H1 (cell line): ENCODE measurements at regions not wholly inside any gene's neighbourhood (a gene's known extent, or its start where the extent isn't known, plus 50 kb on each side); places are given as distances from the start of the nearest gene placed in this dataset.

Experiments used
- CTCF ChIA-PET: fragments of 300-600 bp; sonication (Branson Sonifier 250); formaldehyde crosslinking; loops from one replicate; lab custom pipeline; 2021; ENCODE audit not compliant: partially characterized antibody; lab: Charles Lee
- POLR2A ChIA-PET: fragments of 300-600 bp; sonication (Branson Sonifier 250); formaldehyde crosslinking; loops from one replicate; lab custom pipeline; 2021; ENCODE audit warnings: inconsistent platforms; ENCODE audit not compliant: partially characterized antibody; lab: Charles Lee
- DNase-seq, 2 experiments: peaks; one replicate each; pipeline versions ENCODE4 v3.0.0 to v3.0.0-alpha.2; 2010 to 2022; ENCODE audit warnings: low spot score in 2 of 2, low read depth in 1 of 2, mixed read lengths in 1 of 2
- FAIRE-seq: peaks from 2 replicates; lab custom pipeline; 2011; peaks lifted over from hg19 to GRCh38; lab: Jason Lieb, UNC
- H2AFZ ChIP-seq: 2 replicates; pipeline ENCODE4 v1.8.1; 2012; ENCODE audit warnings: low read length, inconsistent platforms
- H2AK5ac ChIP-seq: 2 replicates; pipeline ENCODE4 v1.6.1; 2013; ENCODE audit warnings: low read depth, low read length
- H2BK120ac ChIP-seq: replicated peaks from 2 replicates; pipeline ENCODE3; 2013; ENCODE audit warnings: low read depth, low read length, inconsistent platforms
- H2BK12ac ChIP-seq: 2 replicates; pipeline ENCODE4 v1.6.1; 2013; ENCODE audit warnings: low read depth, low read length
- H2BK15ac ChIP-seq: 2 replicates; pipeline ENCODE4 v1.6.1; 2013; ENCODE audit warnings: low read length
- H2BK20ac ChIP-seq: 2 replicates; pipeline ENCODE4 v1.6.1; 2013; ENCODE audit warnings: low read length
- H2BK5ac ChIP-seq: 2 replicates; pipeline ENCODE4 v1.6.1; 2013; ENCODE audit warnings: low read depth, low read length
- H3K14ac ChIP-seq: 2 replicates; pipeline ENCODE4 v1.6.1; 2013; ENCODE audit warnings: inconsistent platforms; ENCODE audit not compliant: insufficient read length
- H3K18ac ChIP-seq: 2 replicates; pipeline ENCODE4 v1.6.1; 2013; ENCODE audit warnings: low read length; ENCODE audit errors: extremely low read depth
- H3K23ac ChIP-seq: 2 replicates; pipeline ENCODE4 v1.6.1; 2013; ENCODE audit warnings: inconsistent platforms; ENCODE audit not compliant: insufficient read length
- H3K23me2 ChIP-seq: 2 replicates; pipeline ENCODE4 v1.6.1; 2013; ENCODE audit warnings: low read depth, low read length
- H3K27ac ChIP-seq: 2 replicates; pipeline ENCODE4 v1.6.1; 2011; ENCODE audit warnings: low read depth, low read length, inconsistent platforms
- H3K27me3 ChIP-seq, 4 experiments: replicated peaks in 1 of 4; 1 replicate in 1 of 4; 2 replicates in 3 of 4; pipeline versions ENCODE4 v1.6.1 to v1.8.1; 2011 to 2013; ENCODE audit warnings: low read length in 3 of 4, mild to moderate bottlenecking in 3 of 4, inconsistent platforms in 2 of 4, mixed read lengths in 2 of 4, moderate library complexity in 1 of 4; ENCODE audit not compliant: control insufficient read depth in 3 of 4, insufficient read depth in 3 of 4; ENCODE audit errors: extremely low read depth in 1 of 4
- H3K36me3 ChIP-seq, 4 experiments: 2 replicates each; pipeline versions ENCODE4 v1.6.1 to v1.8.1; 2011 to 2013; ENCODE audit warnings: mild to moderate bottlenecking in 4 of 4, low read length in 3 of 4, moderate library complexity in 2 of 4, control low read depth in 1 of 4, inconsistent platforms in 1 of 4; ENCODE audit not compliant: insufficient read depth in 4 of 4, control insufficient read depth in 2 of 4
- H3K4ac ChIP-seq: replicated peaks from 2 replicates; pipeline ENCODE3; 2013; ENCODE audit warnings: low read length, low read depth, mixed read lengths, inconsistent platforms; ENCODE audit not compliant: insufficient read length
- H3K4me1 ChIP-seq, 4 experiments: replicated peaks in 1 of 4; 1 replicate in 1 of 4; 2 replicates in 3 of 4; pipeline versions ENCODE4 v1.6.1 to v1.8.1; 2011 to 2013; ENCODE audit warnings: low read length in 3 of 4, inconsistent platforms in 2 of 4, mixed read lengths in 1 of 4; ENCODE audit not compliant: insufficient read depth in 4 of 4, control insufficient read depth in 3 of 4
- H3K4me2 ChIP-seq, 2 experiments: 2 replicates each; pipeline versions ENCODE4 v1.6.1 to v1.8.1; 2011 to 2013; ENCODE audit warnings: low read depth in 2 of 2, low read length in 2 of 2, control low read depth in 1 of 2, inconsistent platforms in 1 of 2, mild to moderate bottlenecking in 1 of 2; ENCODE audit not compliant: insufficient read depth in 1 of 2
- H3K4me3 ChIP-seq, 4 experiments: fragments of 200-600, 300-600 bp in 1 of 4; sonication (generic), shearing (Covaris generic), sonication (Bioruptor Twin) in 1 of 4; 2 replicates each; pipeline versions ENCODE4 v1.5.1 to v1.8.1; 2011 to 2016; ENCODE audit warnings: low read length in 4 of 4, low read depth in 3 of 4, control low read depth in 2 of 4, inconsistent platforms in 2 of 4, mild to moderate bottlenecking in 2 of 4, mixed read lengths in 1 of 4, moderate library complexity in 1 of 4; ENCODE audit not compliant: insufficient read depth in 2 of 4; ENCODE audit errors: extremely low read depth in 1 of 4
- H3K56ac ChIP-seq: replicated peaks from 2 replicates; pipeline ENCODE3; 2013; ENCODE audit warnings: low read depth, mild to moderate bottlenecking, mixed read lengths, low read length, inconsistent platforms; ENCODE audit not compliant: insufficient read length
- H3K79me1 ChIP-seq: 2 replicates; pipeline ENCODE4 v1.6.1; 2013; ENCODE audit warnings: low read depth, low read length, control low read depth
- H3K79me2 ChIP-seq, 2 experiments: 2 replicates each; pipeline versions ENCODE4 v1.6.1 to v1.8.1; 2012 to 2013; ENCODE audit warnings: low read length in 2 of 2, mild to moderate bottlenecking in 2 of 2, inconsistent platforms in 1 of 2; ENCODE audit not compliant: insufficient read depth in 2 of 2, control insufficient read depth in 1 of 2
- H3K9ac ChIP-seq, 4 experiments: replicated peaks in 1 of 4; 1 replicate in 1 of 4; 2 replicates in 3 of 4; pipeline versions ENCODE4 v1.6.1 to v1.8.1; 2011 to 2013; ENCODE audit warnings: low read depth in 3 of 4, low read length in 3 of 4, control low read depth in 2 of 4, mild to moderate bottlenecking in 2 of 4, moderate library complexity in 2 of 4, inconsistent platforms in 1 of 4; ENCODE audit errors: extremely low read depth in 1 of 4
- H3K9me3 ChIP-seq, 2 experiments: 2 replicates each; pipeline versions ENCODE4 v1.6.1 to v1.8.1; 2012 to 2013; ENCODE audit warnings: mild to moderate bottlenecking in 2 of 2, moderate library complexity in 2 of 2, control low read depth in 1 of 2, inconsistent platforms in 1 of 2, low read depth in 1 of 2, low read length in 1 of 2, mixed read lengths in 1 of 2; ENCODE audit not compliant: insufficient read depth in 2 of 2
- H4K20me1 ChIP-seq, 2 experiments: replicated peaks in 1 of 2; 2 replicates each; pipeline versions ENCODE3 to v1.8.1; 2011 to 2013; ENCODE audit warnings: inconsistent platforms in 2 of 2, low read length in 2 of 2, mild to moderate bottlenecking in 1 of 2; ENCODE audit not compliant: insufficient read depth in 2 of 2, control insufficient read depth in 1 of 2
- H4K5ac ChIP-seq: 2 replicates; pipeline ENCODE4 v1.6.1; 2013; ENCODE audit warnings: low read length, low read depth, mixed read lengths, inconsistent platforms; ENCODE audit not compliant: insufficient read length
- H4K8ac ChIP-seq: 2 replicates; pipeline ENCODE4 v1.8.0; 2013; ENCODE audit warnings: mild to moderate bottlenecking, moderate library complexity, low read length, inconsistent platforms; ENCODE audit not compliant: insufficient read depth; ENCODE audit errors: extremely low read depth
- H4K91ac ChIP-seq: replicated peaks from 2 replicates; pipeline ENCODE3; 2013; ENCODE audit warnings: low read length, mixed read lengths, inconsistent platforms; ENCODE audit not compliant: insufficient read length
- CTCF ChIP-seq, 3 experiments: IDR thresholded peaks; 1 replicate in 2 of 3; 2 replicates in 1 of 3; pipeline versions ENCODE4 v1.5.1 to v1.6.1; 2011; ENCODE audit warnings: low read length in 3 of 3, mild to moderate bottlenecking in 3 of 3, inconsistent platforms in 2 of 3, low read depth in 1 of 3, moderate library complexity in 1 of 3; ENCODE audit not compliant: insufficient read depth in 1 of 3; ENCODE audit errors: control extremely low read depth in 1 of 3
- RAD21 ChIP-seq, 2 experiments: IDR thresholded peaks in 1 of 2; conservative IDR thresholded peaks in 1 of 2; 2 replicates each; pipeline ENCODE4 v1.6.1; 2011; ENCODE audit warnings: low read depth in 2 of 2, low read length in 2 of 2, improper control_type of control experiment in 1 of 2, inconsistent platforms in 1 of 2, mild to moderate bottlenecking in 1 of 2, moderate library complexity in 1 of 2
- TAF7 ChIP-seq: optimal IDR thresholded peaks from 2 replicates; pipeline ENCODE3; 2011; ENCODE audit warnings: low read depth, mild to moderate bottlenecking, inconsistent platforms, low read length, moderate library complexity, borderline replicate concordance
- WGBS, 2 experiments: shearing (Covaris generic) in 1 of 2; methylation state at CpG; one replicate each; pipeline versions ENCODE4 v1.1.6 to v1.1.7; 2013 to 2015; ENCODE audit warnings: low lambda C conversion rate in 2 of 2, mixed read lengths in 2 of 2, inconsistent platforms in 1 of 2, low coverage in 1 of 2, missing lambda C conversion rate in 1 of 2; ENCODE audit not compliant: insufficient replicate concordance in 2 of 2, insufficient coverage in 1 of 2, insufficient read length in 1 of 2; ENCODE audit errors: extremely low coverage in 1 of 2, missing lambda C conversion rate in 1 of 2; 5-methylcytosine and 5-hydroxymethylcytosine counted together

- H3K23me2 ChIP-seq: no peaks in the 10 kb centered on the region
- H3K27ac ChIP-seq: no peak overlapping the region
- no peak overlapping the region for H4K5ac ChIP-seq
- no peak overlapping the region for H2BK5ac ChIP-seq
- ChIA-PET POLR2A (no interaction called here), CTCF (interaction anchor here (0.8 kb wide), 1 partner anchor 103 kb away, joined by 3 read pairs; no protein-coding TSS in a partner anchor)
- H4K8ac ChIP-seq: no peak overlapping the region
- WGBS, 2 experiments: 88% methylated on average over 2 of the region's 2 CpGs; no CpG with 5 or more reads in 1 of the 2 experiments
- no peak overlapping the region for H3K56ac ChIP-seq
- no peaks in the 10 kb centered on the region for H3K79me1 ChIP-seq
- H3K4me3 ChIP-seq: no peak overlapping the region
- H3K23ac ChIP-seq: no peak overlapping the region
- no peaks in the 10 kb centered on the region for H3K36me3 ChIP-seq
- no peak overlapping the region for H2AFZ ChIP-seq
- H3K4me1 ChIP-seq: no peaks in the 10 kb centered on the region
- H3K18ac ChIP-seq: no peak overlapping the region
- H3K9me3 ChIP-seq: no peaks in the 10 kb centered on the region
- H3K4ac ChIP-seq: no peak overlapping the region
- no peak for FAIRE-seq
- no peak overlapping the region for H3K9ac ChIP-seq
- no peak overlapping the region for H4K91ac ChIP-seq
- H2BK20ac ChIP-seq: no peak overlapping the region
- H2BK15ac ChIP-seq: no peak overlapping the region
- H2AK5ac ChIP-seq: no peak overlapping the region
- H3K27me3 ChIP-seq: no peaks in the 10 kb centered on the region; a peak in 1 of 7 replicates
- no peaks in the 10 kb centered on the region for H4K20me1 ChIP-seq
- no peak overlapping the region for H3K14ac ChIP-seq
- TF ChIP-seq TAF7 (no peak), RAD21 (IDR thresholded peaks at IDR 0.05 in 1 of 2, conservative IDR thresholded peaks at IDR 0.05 in 1 of 2; ENCODE audit: low read depth in 2 of 2, low read length in 2 of 2) (peak in 1 of 2 experiments; percentile 14; a peak in 1 of 4 replicates), CTCF (IDR thresholded peaks at IDR 0.05; ENCODE audit: control extremely low read depth in 1 of 3, insufficient read depth in 1 of 3, low read depth in 1 of 3, low read length in 3 of 3) (peak in 1 of 3 experiments; percentile 21; a peak in 1 of 4 replicates)
- TF ChIP-seq, all 59 proteins: peak for 2
- Histone ChIP-seq H2BK120ac (no peak overlapping the region), H2BK12ac (no peak overlapping the region), H3K79me2 (no peaks in the 10 kb centered on the region), H3K4me2 (no peak overlapping the region)
- DNase-seq: no peak
Measured at GRCh38 chr4:10260777-10261176, 144.2 kb upstream of the WDR1 start.
